GM21825 (cell line): ENCODE measurements at regions not wholly inside any gene's neighbourhood (a gene's known extent, or its start where the extent isn't known, plus 50 kb on each side); places are given as distances from the start of the nearest gene placed in this dataset.

Experiments used
- ATAC-seq: cut with Tn5 transposase; IDR thresholded peaks from one replicate; pipeline ENCODE4 v1.9.1; 2021; ENCODE audit warnings: mild to moderate bottlenecking, moderate library complexity; ENCODE audit not compliant: unreplicated experiment

- no peak for ATAC-seq
Observed at GRCh38 chr10:65292551-65292950, 1633.3 kb upstream of the LRRTM3 start.

GRCh38 chr10:65294329-65294728 lies 1631.5 kb upstream of the LRRTM3 start:
- no peak for ATAC-seq

- ATAC-seq = no peak
Observed at GRCh38 chr10:65301181-65301580, 1624.7 kb upstream of the LRRTM3 start.

- no peak for ATAC-seq
Observed at GRCh38 chr10:65306201-65306600, 1619.6 kb upstream of the LRRTM3 start.

GRCh38 chr10:65312876-65313275 lies 1613.0 kb upstream of the LRRTM3 start:
- no peak for ATAC-seq

GRCh38 chr10:65313406-65313805 lies 1612.4 kb upstream of the LRRTM3 start:
- no peak for ATAC-seq

GRCh38 chr10:65314253-65314652 lies 1611.6 kb upstream of the LRRTM3 start:
- no peak for ATAC-seq

- ATAC-seq = no peak
Observed at GRCh38 chr10:65319493-65319892, 1606.3 kb upstream of the LRRTM3 start.

- ATAC-seq = no peak
Observed at GRCh38 chr10:65320236-65321026, 1605.4 kb upstream of the LRRTM3 start.

- ATAC-seq = no peak
Observed at GRCh38 chr10:65323802-65324201, 1602.0 kb upstream of the LRRTM3 start.

- ATAC-seq = no peak
Observed at GRCh38 chr10:65325913-65326312, 1599.9 kb upstream of the LRRTM3 start.

- no peak for ATAC-seq
Observed at GRCh38 chr10:65328486-65328885, 1597.3 kb upstream of the LRRTM3 start.

- ATAC-seq = no peak
Observed at GRCh38 chr10:65335311-65335710, 1590.5 kb upstream of the LRRTM3 start.

GRCh38 chr10:65340340-65340739 lies 1585.5 kb upstream of the LRRTM3 start:
- ATAC-seq = no peak

GRCh38 chr10:65341323-65341925 lies 1584.4 kb upstream of the LRRTM3 start:
- ATAC-seq = no peak

GRCh38 chr10:65342245-65342644 lies 1583.6 kb upstream of the LRRTM3 start:
- ATAC-seq = no peak

- no peak for ATAC-seq
Observed at GRCh38 chr10:65346466-65346865, 1579.4 kb upstream of the LRRTM3 start.

GRCh38 chr10:65348637-65349036 lies 1577.2 kb upstream of the LRRTM3 start:
- ATAC-seq = no peak

- ATAC-seq = no peak
Observed at GRCh38 chr10:65350611-65351010, 1575.2 kb upstream of the LRRTM3 start.

- no peak for ATAC-seq
Observed at GRCh38 chr10:65355141-65355680, 1570.6 kb upstream of the LRRTM3 start.

GRCh38 chr10:65358565-65358964 lies 1567.3 kb upstream of the LRRTM3 start:
- ATAC-seq = no peak

- no peak for ATAC-seq
Observed at GRCh38 chr10:65360497-65360896, 1565.3 kb upstream of the LRRTM3 start.
